HepG2 (cell line): ENCODE measurements at regions not wholly inside any gene's neighbourhood (a gene's known extent, or its start where the extent isn't known, plus 50 kb on each side); places are given as distances from the start of the nearest gene placed in this dataset.

Experiments used
- GABPB1 ChIP-seq: IDR thresholded peaks from 2 replicates; pipeline ENCODE4 v1.6.1; 2016; ENCODE audit warnings: mild to moderate bottlenecking, missing genetic modification reagents, moderate library complexity, missing compliant biosample characterization
- IKZF5 ChIP-seq: IDR thresholded peaks from 2 replicates; pipeline ENCODE4 v1.6.1; 2018; ENCODE audit warnings: missing genetic modification reagents, mild to moderate bottlenecking, missing compliant biosample characterization
- RFX5 ChIP-seq: IDR thresholded peaks from 2 replicates; pipeline ENCODE4 v1.6.1; 2011; ENCODE audit warnings: low read depth, low read length, improper control_type of control experiment
- SAP130 ChIP-seq: IDR thresholded peaks from 2 replicates; pipeline ENCODE4 v1.6.1; 2016; ENCODE audit warnings: low read depth
- SKIL ChIP-seq: sonication (generic); formaldehyde crosslinking; IDR thresholded peaks from 2 replicates; pipeline ENCODE4 v1.8.0; 2022; ENCODE audit warnings: missing genetic modification reagents, mild to moderate bottlenecking, moderate library complexity, borderline replicate concordance

- TF ChIP-seq IKZF5 (CRISPR knock-in tag): no peak
- no peak for TF ChIP-seq SKIL (CRISPR knock-in tag)
- no peak for TF ChIP-seq RFX5
- TF ChIP-seq GABPB1 (CRISPR knock-in tag): no peak
- TF ChIP-seq SAP130 (CRISPR knock-in tag): no peak
Measured at GRCh38 chr4:78989697-78990270, 50.5 kb upstream of the PAQR3 start (continued).
